Stimulated activated effector memory CD8-positive, alpha-beta T cell treated with anti-CD3 and anti-CD28 coated beads, Interleukin-12 subunit alpha, Interleukin-12 subunit beta, amount 100 ng/mL, for 72 hours (primary cell): ENCODE measurements at regions not wholly inside any gene's neighbourhood (a gene's known extent, or its start where the extent isn't known, plus 50 kb on each side); places are given as distances from the start of the nearest gene placed in this dataset.
A peak's percentile ranks its signal among the peaks of the same experiment; 100 is the strongest.
"Not testable (repeated sequence)": the region's sequence is repeated elsewhere in the genome, so short reads cannot be mapped to it uniquely, and the experiment has no call there.

Experiments
- ATAC-seq: fragments of 150-1000 bp; cut with Tn5 transposase; 2 replicates; pipeline ENCODE4 v1.10.0; 2021
- DNase-seq, 2 donors: peaks; one replicate each; pipeline ENCODE4 v3.0.0; 2021 to 2022; ENCODE audit warnings: low spot score in 2 of 2
- H3K27ac Mint-ChIP-seq: one replicate; pipeline ENCODE4 v1.8.0; 2022; ENCODE audit warnings: mild to moderate bottlenecking, mixed read lengths
- H3K36me3 Mint-ChIP-seq: one replicate; pipeline ENCODE4 v1.8.0; 2022; ENCODE audit warnings: mild to moderate bottlenecking, mixed read lengths
- H3K4me1 Mint-ChIP-seq: one replicate; pipeline ENCODE4 v1.8.0; 2022; ENCODE audit warnings: mixed read lengths
- H3K4me3 Mint-ChIP-seq: one replicate; pipeline ENCODE4 v1.8.0; 2022; ENCODE audit warnings: mild to moderate bottlenecking, mixed read lengths
- H3K9me3 Mint-ChIP-seq: one replicate; pipeline ENCODE4 v1.8.0; 2022; ENCODE audit warnings: mixed read lengths

DNA sequence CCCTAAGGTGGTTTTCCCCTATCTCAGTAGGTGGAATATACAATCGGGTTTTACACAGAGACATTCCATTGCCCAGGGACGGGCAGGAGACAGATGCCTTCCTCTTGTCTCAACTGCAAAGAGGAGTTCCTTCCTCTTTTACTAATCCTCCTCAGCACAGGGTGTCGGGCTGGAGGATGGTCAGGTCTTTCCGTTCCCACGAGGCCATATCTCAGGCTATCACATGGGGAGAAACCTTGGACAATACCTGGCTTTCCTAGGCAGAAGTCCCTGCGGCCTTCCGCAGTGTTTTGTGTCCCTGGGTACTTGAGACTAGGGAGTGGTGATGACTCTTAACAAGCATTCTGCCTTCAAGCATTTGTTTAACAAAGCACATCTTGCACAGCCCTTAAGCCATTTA lies 555.8 kb downstream of the HTR7 start:
- DNase-seq, ATAC-seq, H3K27ac Mint-ChIP-seq, H3K36me3 Mint-ChIP-seq, H3K4me1 Mint-ChIP-seq, H3K4me3 Mint-ChIP-seq, H3K9me3 Mint-ChIP-seq: not testable (repeated sequence)

DNA sequence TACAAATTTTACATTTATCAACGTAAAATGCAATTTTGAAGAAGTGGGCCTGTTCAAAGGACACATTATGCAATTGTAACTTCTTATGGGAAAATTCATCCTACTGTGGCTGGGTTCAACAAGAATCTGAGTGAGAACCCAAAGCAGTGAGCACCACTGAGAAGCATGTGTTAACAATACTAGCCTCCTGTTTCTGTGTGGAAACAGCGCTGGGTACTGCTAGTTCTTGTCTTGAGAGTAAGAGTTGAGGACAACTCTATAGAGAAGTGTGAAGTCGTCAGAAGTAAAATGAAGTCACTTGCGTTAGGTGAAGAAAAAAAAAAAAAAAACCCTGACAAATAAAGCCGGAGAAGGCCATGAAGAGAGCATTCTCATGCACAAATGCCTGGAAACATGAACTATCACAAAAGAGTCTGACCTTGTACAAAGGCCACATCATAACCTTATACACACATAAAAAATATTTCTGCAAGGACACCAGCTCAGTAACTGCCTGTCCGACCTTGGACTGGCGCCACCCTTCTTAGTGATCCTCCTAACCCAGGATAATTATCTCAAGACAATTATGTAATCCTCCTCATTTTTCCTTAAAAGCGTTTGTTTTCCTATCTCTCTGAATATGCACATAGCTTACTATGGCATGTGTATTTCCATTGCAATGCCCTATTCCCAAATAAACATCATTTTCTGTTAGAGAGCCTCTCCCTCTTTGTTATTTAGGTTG lies 554.9 kb downstream of the HTR7 start:
- Mint-ChIP-seq H3K27ac (no peak overlapping the region), H3K4me1 (no peaks in the 10 kb centered on the region), H3K9me3 (peaks cover 6% of the 10 kb centered on the region), H3K36me3 (no peaks in the 10 kb centered on the region), H3K4me3 (no peak overlapping the region)
- ATAC-seq (no peak), DNase-seq (no peak)

DNA sequence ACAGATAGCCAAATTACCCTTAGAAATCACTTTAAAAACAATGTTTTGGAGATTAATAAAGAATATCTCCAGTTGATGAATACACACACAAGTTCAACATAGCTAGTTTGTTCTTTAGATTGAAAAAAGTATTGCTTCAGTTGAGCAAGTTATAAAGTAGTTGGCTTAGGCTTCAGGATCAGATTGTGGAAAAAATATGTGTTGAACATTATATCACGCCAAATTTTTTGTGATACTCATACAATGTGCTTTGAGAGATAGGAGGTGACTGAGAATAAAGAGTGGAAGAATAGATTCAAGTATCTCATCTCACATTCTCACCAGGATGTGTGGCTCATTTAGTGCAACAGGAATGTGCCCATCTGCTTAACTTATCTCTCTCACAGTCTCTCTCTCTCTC lies 553.3 kb downstream of the HTR7 start:
- H3K27ac Mint-ChIP-seq: no peak overlapping the region
- no peaks in the 10 kb centered on the region for H3K36me3 Mint-ChIP-seq
- H3K4me1 Mint-ChIP-seq: no peaks in the 10 kb centered on the region
- ATAC-seq (no peak), DNase-seq (no peak)
- no peak overlapping the region for H3K4me3 Mint-ChIP-seq
- no peaks in the 10 kb centered on the region for H3K9me3 Mint-ChIP-seq

DNA sequence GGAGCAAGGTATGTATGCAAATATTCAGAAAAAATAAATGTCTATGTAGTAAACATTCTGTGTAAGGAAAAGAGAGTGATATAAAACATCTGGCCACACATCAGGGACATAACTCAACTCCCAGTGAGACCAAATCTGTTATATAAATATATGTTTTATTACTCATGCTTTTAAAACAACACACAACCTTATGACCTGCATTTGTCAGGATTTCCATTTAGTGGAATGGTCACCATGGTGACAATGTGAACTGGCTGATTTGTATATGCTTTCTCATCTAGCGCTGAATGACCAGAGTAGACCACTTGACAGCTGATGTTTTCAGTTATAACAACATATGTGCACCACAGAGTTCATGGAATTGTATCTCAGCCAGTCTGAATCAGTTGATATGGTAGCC lies 551.7 kb downstream of the HTR7 start:
- no peaks in the 10 kb centered on the region for H3K36me3 Mint-ChIP-seq
- H3K9me3 Mint-ChIP-seq: no peaks in the 10 kb centered on the region
- DNase-seq (no peak), ATAC-seq (no peak)
- H3K4me1 Mint-ChIP-seq: no peaks in the 10 kb centered on the region
- no peak overlapping the region for H3K4me3 Mint-ChIP-seq
- H3K27ac Mint-ChIP-seq: no peak overlapping the region

DNA sequence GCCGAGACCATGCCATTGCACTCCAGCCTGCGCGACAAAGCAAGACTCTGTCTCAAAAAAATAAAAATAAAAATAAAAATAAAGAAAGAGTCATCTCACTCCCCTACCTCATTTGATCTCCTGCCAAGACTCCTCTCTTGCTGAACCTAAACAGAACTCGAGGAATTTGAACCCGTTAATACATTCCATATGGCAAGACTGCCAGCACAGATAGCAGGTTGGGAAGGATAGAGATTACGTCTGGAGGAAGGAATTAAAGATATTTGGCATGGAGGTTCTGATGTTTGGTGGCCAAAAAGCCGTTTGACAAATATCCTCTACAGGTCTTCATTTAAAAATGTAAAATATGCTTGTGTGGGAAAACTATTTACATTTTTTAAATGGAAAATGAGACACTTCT lies 549.6 kb downstream of the HTR7 start:
- peaks cover 2% of the 10 kb centered on the region for H3K9me3 Mint-ChIP-seq
- H3K4me1 Mint-ChIP-seq: no peaks in the 10 kb centered on the region
- H3K27ac Mint-ChIP-seq: no peak overlapping the region
- no peak overlapping the region for H3K4me3 Mint-ChIP-seq
- H3K36me3 Mint-ChIP-seq: no peaks in the 10 kb centered on the region
- ATAC-seq (no peak), DNase-seq (no peak)

DNA sequence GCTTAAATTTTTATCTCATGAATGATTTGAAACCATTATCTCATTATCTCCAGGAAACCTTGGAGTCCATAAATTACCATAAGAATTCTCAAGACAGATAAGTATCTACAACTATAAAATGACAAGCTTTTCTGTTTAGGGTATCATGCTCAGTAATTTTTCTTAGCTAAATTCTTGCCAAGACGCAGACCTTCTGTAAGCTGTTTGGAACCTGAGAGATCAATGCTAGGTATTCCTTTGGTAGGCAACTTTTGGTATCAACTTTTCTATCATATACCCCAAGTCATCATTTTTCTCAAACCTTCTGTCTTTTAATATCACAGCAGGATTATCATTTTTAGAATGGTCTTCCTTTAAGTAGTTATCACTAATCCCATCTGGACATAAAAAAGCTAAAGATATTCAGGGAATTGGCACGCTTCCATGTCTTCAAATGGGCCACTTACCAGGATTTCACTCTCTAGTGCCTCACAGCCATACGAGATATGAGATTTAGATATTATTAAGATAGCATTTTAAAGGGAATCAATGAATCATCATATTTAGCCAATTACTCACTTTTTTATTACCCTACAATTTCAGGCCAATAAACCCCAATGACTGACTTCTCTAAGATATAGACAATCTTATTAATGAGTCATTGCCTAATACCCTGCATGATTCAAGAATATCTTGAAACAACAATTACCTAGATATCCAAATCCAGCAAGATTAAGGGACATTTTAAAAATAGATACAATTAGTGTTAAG lies 544.1 kb downstream of the HTR7 start:
- Mint-ChIP-seq H3K4me3 (no peak overlapping the region), H3K9me3 (peaks cover 6% of the 10 kb centered on the region), H3K4me1 (no peaks in the 10 kb centered on the region), H3K27ac (no peak overlapping the region), H3K36me3 (no peaks in the 10 kb centered on the region)
- ATAC-seq (no peak), DNase-seq (no peak)

DNA sequence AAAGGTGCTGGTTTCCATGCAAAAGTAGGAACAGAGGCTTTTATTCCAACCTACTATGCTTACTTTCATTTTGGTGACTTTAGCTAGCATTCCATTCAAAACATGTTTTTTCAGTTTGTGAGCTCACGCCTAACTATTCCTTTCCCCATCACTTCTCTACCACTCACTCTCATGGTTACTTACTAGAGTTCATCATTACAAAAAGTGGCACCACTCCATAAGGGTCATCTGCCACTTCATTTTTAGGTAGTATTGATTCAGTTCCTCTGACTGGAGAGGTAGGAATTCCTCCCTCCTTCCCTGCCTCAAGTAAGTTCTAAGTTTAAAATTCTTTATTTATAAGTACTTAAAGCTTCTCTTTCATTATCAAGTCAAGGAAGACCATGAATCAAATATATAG lies 543.1 kb downstream of the HTR7 start:
- H3K27ac Mint-ChIP-seq: no peak overlapping the region
- H3K9me3 Mint-ChIP-seq: peaks cover 6% of the 10 kb centered on the region
- ATAC-seq (no peak), DNase-seq (no peak)
- no peak overlapping the region for H3K4me3 Mint-ChIP-seq
- H3K36me3 Mint-ChIP-seq: no peaks in the 10 kb centered on the region
- no peaks in the 10 kb centered on the region for H3K4me1 Mint-ChIP-seq

DNA sequence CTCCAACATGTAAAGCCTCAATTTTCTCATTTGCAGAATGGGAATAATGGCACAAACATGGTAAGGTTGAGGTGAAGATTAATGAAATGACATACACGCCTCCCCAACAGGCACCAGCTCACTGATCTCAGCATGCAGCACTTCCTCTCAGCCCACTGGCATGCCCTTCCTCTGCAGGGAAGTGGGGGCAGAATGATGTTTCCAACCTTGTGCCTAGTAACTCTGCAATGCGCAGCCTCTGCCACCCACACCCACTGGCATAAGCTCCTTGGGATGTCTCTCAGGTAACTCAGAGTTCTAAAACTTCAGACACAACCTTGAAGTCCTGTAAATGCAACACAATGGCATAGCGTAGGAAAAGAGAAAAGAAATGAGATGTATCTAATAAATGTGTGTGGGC lies 540.7 kb downstream of the HTR7 start:
- Mint-ChIP-seq H3K4me1 (no peaks in the 10 kb centered on the region), H3K9me3 (peaks cover 6% of the 10 kb centered on the region), H3K27ac (no peak overlapping the region), H3K36me3 (no peaks in the 10 kb centered on the region), H3K4me3 (no peak overlapping the region)
- ATAC-seq (no peak), DNase-seq (no peak)

DNA sequence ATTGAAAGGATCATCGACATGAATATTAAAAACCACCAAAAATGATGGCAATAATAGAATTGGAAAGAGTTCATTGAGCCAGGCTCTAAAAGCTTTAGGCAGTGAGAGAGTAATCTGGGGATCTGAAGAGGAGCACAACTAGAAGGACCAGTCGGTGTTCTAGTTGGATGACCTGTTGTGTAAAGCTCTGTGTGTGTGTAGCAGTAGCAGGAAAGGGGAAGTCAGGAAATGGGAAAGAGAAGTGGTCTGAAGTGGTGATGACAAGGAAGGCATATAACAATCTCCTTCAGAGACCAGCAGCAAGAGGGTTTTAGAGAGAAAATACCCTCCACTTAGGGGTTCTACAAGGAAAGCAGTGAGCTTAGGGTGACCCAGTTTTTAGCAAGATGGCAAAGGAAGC lies 539.2 kb downstream of the HTR7 start:
- no peak for ATAC-seq
- Mint-ChIP-seq H3K4me1 (no peaks in the 10 kb centered on the region), H3K4me3 (no peak overlapping the region), H3K27ac (no peak overlapping the region), H3K36me3 (no peaks in the 10 kb centered on the region), H3K9me3 (peaks cover 4% of the 10 kb centered on the region)
- DNase-seq: no peak

DNA sequence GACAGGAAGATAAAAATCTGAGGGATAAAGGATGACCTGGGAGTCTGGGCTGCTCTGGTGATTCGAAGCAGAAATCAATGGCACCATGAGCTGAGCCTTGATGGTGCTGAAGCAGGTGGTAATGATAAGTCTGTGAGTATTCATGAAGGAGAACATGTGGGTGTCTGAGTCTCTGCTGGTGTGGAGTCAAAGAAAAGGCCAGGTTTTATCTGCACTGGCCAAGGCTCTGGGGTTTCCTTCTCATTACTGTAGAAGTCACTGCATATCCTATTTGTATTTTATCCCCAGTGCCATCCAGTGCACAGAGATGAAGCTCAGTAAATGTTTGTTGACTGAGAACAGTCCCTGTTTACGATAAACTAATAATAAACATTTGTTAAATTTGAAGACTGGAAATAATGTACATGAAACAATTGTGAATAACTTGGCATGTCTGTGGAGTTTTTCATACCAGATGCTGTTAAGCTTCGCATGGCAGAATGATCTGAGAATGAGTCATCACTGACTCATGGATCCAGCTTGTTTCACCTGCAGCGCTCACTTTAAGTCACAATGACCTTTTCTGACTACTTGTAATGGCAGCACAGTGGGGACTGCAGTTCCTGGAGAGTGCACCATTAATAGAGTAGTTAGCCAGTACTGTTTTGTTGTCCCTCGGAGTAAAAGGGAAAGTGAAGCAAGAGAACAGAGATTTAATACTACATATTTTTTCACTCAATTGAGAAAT lies 538.5 kb downstream of the HTR7 start:
- DNase-seq (no peak), ATAC-seq (peak; percentile 44)
- Mint-ChIP-seq H3K9me3 (peaks cover 4% of the 10 kb centered on the region), H3K27ac (no peak overlapping the region), H3K36me3 (no peaks in the 10 kb centered on the region), H3K4me3 (no peak overlapping the region), H3K4me1 (no peaks in the 10 kb centered on the region)

DNA sequence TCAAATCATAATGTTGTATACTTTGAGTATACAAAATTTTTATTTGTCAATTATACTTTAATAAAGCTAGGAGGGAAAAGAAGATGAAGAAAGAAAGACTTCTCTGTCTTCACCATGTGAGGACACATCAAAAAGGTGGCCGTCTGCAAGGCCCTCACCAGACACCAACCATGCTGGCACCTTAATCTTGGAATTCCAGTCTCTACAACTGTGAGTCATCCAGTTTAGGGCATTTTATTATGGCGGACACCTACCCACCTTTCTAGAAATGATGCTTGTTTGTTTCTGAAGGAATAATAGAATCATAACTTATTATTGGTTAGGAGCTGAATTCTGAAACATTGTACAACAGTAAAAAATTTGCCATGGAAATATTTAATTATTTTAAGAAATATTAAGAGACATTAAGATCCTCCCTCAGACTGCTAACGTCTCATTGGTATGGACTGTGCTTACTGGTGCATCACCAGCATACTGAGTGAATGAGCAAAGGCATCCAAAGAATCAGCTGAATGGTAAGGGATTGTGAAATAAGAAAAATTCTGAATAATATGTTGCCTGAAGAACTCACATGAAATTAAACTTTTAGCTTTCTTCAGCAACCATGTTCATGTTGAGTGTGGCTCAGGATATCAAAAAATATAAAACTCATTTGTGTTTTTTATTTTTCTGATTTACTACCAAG lies 536.6 kb downstream of the HTR7 start:
- no peaks in the 10 kb centered on the region for H3K4me1 Mint-ChIP-seq
- peaks cover 4% of the 10 kb centered on the region for H3K9me3 Mint-ChIP-seq
- H3K27ac Mint-ChIP-seq: no peak overlapping the region
- ATAC-seq (no peak), DNase-seq (no peak)
- no peak overlapping the region for H3K4me3 Mint-ChIP-seq
- no peaks in the 10 kb centered on the region for H3K36me3 Mint-ChIP-seq

DNA sequence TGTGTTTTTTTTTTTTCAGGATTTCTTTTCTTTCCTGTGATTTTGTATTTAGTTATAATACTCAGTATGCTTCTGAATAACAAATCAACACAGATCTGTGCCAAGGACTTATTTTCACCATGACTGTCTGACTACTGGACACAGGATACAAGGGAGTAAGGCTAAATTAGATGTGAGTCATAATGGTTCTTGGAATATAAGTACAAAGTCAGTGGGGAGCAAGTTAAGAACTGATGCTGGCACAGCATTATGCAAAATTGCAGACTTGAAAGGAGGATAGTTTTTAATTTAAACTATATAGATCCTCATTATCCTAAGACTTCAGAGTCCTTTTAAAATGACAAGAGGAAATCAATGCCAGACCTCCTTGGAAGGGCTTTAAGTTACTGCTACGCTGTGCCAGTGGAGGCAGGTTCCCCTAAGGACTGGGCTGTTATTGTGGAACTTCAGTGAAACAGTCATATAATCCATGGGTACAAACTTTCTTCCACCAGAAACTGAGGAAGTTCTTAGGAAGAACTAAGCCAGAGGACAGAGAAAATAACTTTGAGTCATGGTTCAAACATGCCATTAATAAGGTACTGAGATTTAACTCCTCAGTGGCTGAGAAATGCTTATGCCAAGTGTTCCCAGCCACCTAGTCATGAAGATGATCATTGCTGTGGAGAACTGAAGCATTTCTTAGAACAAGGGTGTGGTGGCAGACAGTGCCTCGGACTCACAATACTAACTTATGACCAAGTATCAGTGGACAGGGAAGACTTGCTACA lies 531.2 kb downstream of the HTR7 start:
- ATAC-seq: no peak
- no peaks in the 10 kb centered on the region for H3K9me3 Mint-ChIP-seq

DNA sequence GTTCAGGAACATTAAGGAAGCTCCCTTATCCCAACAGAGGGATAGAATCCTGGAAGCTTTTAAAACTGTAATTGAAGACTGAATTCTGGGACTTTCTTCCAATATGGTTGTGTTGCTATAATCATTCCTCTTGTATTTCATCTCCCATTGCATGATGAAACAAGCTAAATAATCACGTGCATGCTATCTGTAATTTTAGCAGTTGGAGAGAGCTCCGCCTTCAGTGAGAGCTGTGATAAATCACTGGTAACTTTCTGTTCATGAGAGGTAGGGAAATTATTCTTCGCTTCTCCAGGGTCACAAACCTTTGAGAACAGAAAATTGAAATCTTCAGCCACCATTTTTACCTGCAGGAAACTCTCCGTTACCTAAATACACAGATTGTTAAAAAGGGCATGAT lies 530.2 kb downstream of the HTR7 start:
- Mint-ChIP-seq H3K4me3 (no peak overlapping the region), H3K9me3 (peaks cover 2% of the 10 kb centered on the region), H3K36me3 (no peaks in the 10 kb centered on the region), H3K4me1 (no peaks in the 10 kb centered on the region), H3K27ac (no peak overlapping the region)
- ATAC-seq (no peak), DNase-seq (no peak)

More for the DNA sequence above, 531.2 kb downstream of the HTR7 start:
- Mint-ChIP-seq H3K36me3 (no peaks in the 10 kb centered on the region), H3K4me1 (no peaks in the 10 kb centered on the region), H3K4me3 (no peak overlapping the region), H3K27ac (no peak overlapping the region)
- DNase-seq: no peak

DNA sequence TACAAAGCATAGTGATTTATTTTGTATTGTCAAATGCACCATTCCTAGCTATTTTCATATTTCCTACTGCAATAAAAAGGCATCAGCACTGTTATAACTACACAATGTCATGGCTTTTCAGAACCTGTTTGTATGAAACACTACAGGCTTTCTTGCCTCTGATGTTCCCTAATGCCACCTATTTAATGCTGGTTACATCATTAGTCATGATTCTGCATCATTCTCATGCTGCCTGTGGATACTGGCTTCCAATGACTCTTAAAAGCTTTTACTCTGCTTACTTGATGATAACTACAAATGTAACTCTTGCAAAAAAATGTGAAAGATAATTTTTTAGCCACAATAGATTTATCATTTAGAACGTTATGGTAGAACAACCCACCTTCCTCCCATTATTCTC lies 529.4 kb downstream of the HTR7 start:
- H3K4me3 Mint-ChIP-seq: no peak overlapping the region
- no peaks in the 10 kb centered on the region for H3K36me3 Mint-ChIP-seq
- DNase-seq: no peak
- peaks cover 2% of the 10 kb centered on the region for H3K9me3 Mint-ChIP-seq
- H3K4me1 Mint-ChIP-seq: no peaks in the 10 kb centered on the region
- no peak overlapping the region for H3K27ac Mint-ChIP-seq
- no peak for ATAC-seq

DNA sequence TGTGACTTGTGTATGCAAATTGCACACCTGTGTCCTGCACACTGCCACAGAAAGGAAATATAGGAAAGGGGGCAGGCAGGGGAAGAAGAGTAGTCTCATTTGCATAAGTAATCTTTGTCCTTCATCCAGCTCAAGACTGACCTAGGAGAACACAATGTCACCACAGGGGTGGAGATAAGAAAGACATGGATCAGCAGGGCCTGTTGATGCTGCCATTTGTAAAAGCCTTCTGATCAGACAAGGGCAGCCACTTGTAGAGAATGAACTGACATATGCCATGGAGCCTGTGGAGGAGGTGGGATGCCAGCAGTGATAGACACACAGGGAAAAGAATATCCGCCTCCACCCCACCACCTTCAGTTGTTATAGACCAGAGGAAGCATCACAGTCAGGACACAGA lies 528.9 kb downstream of the HTR7 start:
- DNase-seq (no peak), ATAC-seq (no peak)
- H3K36me3 Mint-ChIP-seq: no peaks in the 10 kb centered on the region
- H3K4me1 Mint-ChIP-seq: no peaks in the 10 kb centered on the region
- no peak overlapping the region for H3K27ac Mint-ChIP-seq
- H3K4me3 Mint-ChIP-seq: no peak overlapping the region
- H3K9me3 Mint-ChIP-seq: peaks cover 2% of the 10 kb centered on the region
